Neural progenitor cell (in vitro differentiated cells): ENCODE measurements at regions not wholly inside any gene's neighbourhood (a gene's known extent, or its start where the extent isn't known, plus 50 kb on each side); places are given as distances from the start of the nearest gene placed in this dataset.
"Not testable (repeated sequence)": the region's sequence is repeated elsewhere in the genome, so short reads cannot be mapped to it uniquely, and the experiment has no call there.

Experiments used
- DNase-seq: peaks from one replicate; pipeline ENCODE4 v3.0.0-alpha.2; 2016; ENCODE audit warnings: low spot score
- H2AFZ ChIP-seq: fragments of 200-600 bp; sonication (generic); replicated peaks from 2 replicates; pipeline ENCODE4 v1.6.1; 2016; ENCODE audit warnings: antibody characterized with exemption
- H3F3A ChIP-seq: fragments of 200-600 bp; sonication (generic); 2 replicates; pipeline ENCODE4 v1.6.1; 2016; ENCODE audit warnings: antibody characterized with exemption, low read depth
- H3K27ac ChIP-seq: fragments of 200-600 bp; sonication (generic); 2 replicates; pipeline ENCODE4 v1.5.1; 2016; ENCODE audit warnings: mild to moderate bottlenecking
- H3K27me3 ChIP-seq: fragments of 200-600 bp; sonication (generic); 2 replicates; pipeline ENCODE4 v1.6.1; 2016; ENCODE audit warnings: mild to moderate bottlenecking, moderate library complexity
- H3K36me3 ChIP-seq: fragments of 200-600 bp; sonication (generic); 2 replicates; pipeline ENCODE4 v1.5.1; 2016
- H3K4me1 ChIP-seq: fragments of 200-600 bp; sonication (generic); 2 replicates; pipeline ENCODE4 v1.6.1; 2016; ENCODE audit warnings: mixed run types
- H3K4me2 ChIP-seq: fragments of 200-600 bp; sonication (generic); 2 replicates; pipeline ENCODE4 v1.6.1; 2016
- H3K4me3 ChIP-seq: fragments of 200-600 bp; sonication (generic); 2 replicates; pipeline ENCODE4 v1.5.1; 2016
- H3K79me2 ChIP-seq: fragments of 200-600 bp; sonication (generic); 2 replicates; pipeline ENCODE4 v1.6.1; 2016; ENCODE audit warnings: low read depth
- H3K9ac ChIP-seq: fragments of 200-600 bp; sonication (generic); 2 replicates; pipeline ENCODE4 v1.6.1; 2016
- H3K9me3 ChIP-seq: fragments of 200-600 bp; sonication (generic); 2 replicates; pipeline ENCODE4 v1.5.1; 2016; ENCODE audit warnings: low read depth
- H4K20me1 ChIP-seq: fragments of 200-600 bp; sonication (generic); 2 replicates; pipeline ENCODE4 v1.6.1; 2016; ENCODE audit warnings: low read depth
- H3K27ac Mint-ChIP-seq: 3 replicates; pipeline ENCODE4 v1.8.0; 2021; ENCODE audit warnings: mixed read lengths
- H3K27me3 Mint-ChIP-seq: 2 replicates; pipeline ENCODE4 v1.8.0; 2022; ENCODE audit warnings: low read depth, mild to moderate bottlenecking, inconsistent platforms, moderate library complexity, mixed read lengths; ENCODE audit not compliant: insufficient read depth
- H3K36me3 Mint-ChIP-seq: 3 replicates; pipeline ENCODE4 v1.8.0; 2021; ENCODE audit warnings: mixed read lengths
- H3K4me1 Mint-ChIP-seq: 3 replicates; pipeline ENCODE4 v1.8.0; 2021; ENCODE audit warnings: mixed read lengths
- H3K4me3 Mint-ChIP-seq: 3 replicates; pipeline ENCODE4 v1.8.0; 2021; ENCODE audit warnings: mild to moderate bottlenecking, moderate library complexity, mixed read lengths
- H3K9me3 Mint-ChIP-seq: 3 replicates; pipeline ENCODE4 v1.8.0; 2020; ENCODE audit warnings: mixed read lengths
- CTCF ChIP-seq: fragments of 200-600 bp; sonication (generic); IDR thresholded peaks from 2 replicates; pipeline ENCODE4 v1.5.1; 2017; ENCODE audit warnings: antibody characterized with exemption, mild to moderate bottlenecking
- EZH2 ChIP-seq: fragments of 200-600 bp; sonication (generic); IDR thresholded peaks from 2 replicates; pipeline ENCODE4 v1.6.1; 2017; ENCODE audit warnings: antibody characterized with exemption, mild to moderate bottlenecking, moderate library complexity
- EZH2phosphoT487 ChIP-seq: fragments of 200-600 bp; sonication (generic); IDR thresholded peaks from 2 replicates; pipeline ENCODE4 v1.6.1; 2017; ENCODE audit warnings: antibody characterized with exemption

GRCh38 chr2:88930659-88931058, 239.2 kb downstream of the RPIA start:
- Histone ChIP-seq H3K4me1 (no peaks in the 10 kb centered on the region), H3K27me3 (no peaks in the 10 kb centered on the region), H3K27ac (no peak overlapping the region), H3K4me3 (no peak overlapping the region), H2AFZ (no peak overlapping the region), H3K36me3 (no peaks in the 10 kb centered on the region), H4K20me1 (no peaks in the 10 kb centered on the region), H3F3A (no peaks in the 10 kb centered on the region), H3K4me2 (no peak overlapping the region), H3K9ac (no peak overlapping the region), H3K79me2 (no peaks in the 10 kb centered on the region), H3K9me3 (peaks cover 22% of the 10 kb centered on the region)
- Mint-ChIP-seq H3K4me1 (no peaks in the 10 kb centered on the region), H3K27me3 (no peaks in the 10 kb centered on the region), H3K9me3 (peaks cover 4% of the 10 kb centered on the region), H3K4me3 (no peak overlapping the region), H3K27ac (no peak overlapping the region), H3K36me3 (no peaks in the 10 kb centered on the region)
- TF ChIP-seq EZH2 = no peak
- no peak for TF ChIP-seq EZH2phosphoT487
- TF ChIP-seq CTCF = no peak
- no peak for DNase-seq

- Mint-ChIP-seq H3K9me3 (peaks cover 2% of the 10 kb centered on the region), H3K27ac (no peak overlapping the region)
Observed at GRCh38 chr2:88932686-88933085, 241.2 kb downstream of the RPIA start.

GRCh38 chr2:88933091-88933490, 241.6 kb downstream of the RPIA start:
- TF ChIP-seq CTCF (no peak), EZH2 (no peak), EZH2phosphoT487 (no peak)
- no peak overlapping the region for H3K9ac ChIP-seq
- H3K9me3 Mint-ChIP-seq = no peaks in the 10 kb centered on the region
- no peaks in the 10 kb centered on the region for H3K36me3 ChIP-seq
- no peak overlapping the region for H3K4me3 ChIP-seq
- H3K27me3 ChIP-seq = no peaks in the 10 kb centered on the region
- peaks cover 3% of the 10 kb centered on the region for H3K27me3 Mint-ChIP-seq
- no peak for DNase-seq
- H3K4me1 ChIP-seq = no peaks in the 10 kb centered on the region
- no peaks in the 10 kb centered on the region for H3K36me3 Mint-ChIP-seq
- H3K4me2 ChIP-seq = no peak overlapping the region
- H3F3A ChIP-seq = no peaks in the 10 kb centered on the region
- H3K4me3 Mint-ChIP-seq = no peak overlapping the region
- no peaks in the 10 kb centered on the region for H3K79me2 ChIP-seq
- no peak overlapping the region for H2AFZ ChIP-seq
- no peak overlapping the region for H3K27ac ChIP-seq
- peaks cover 22% of the 10 kb centered on the region for H3K9me3 ChIP-seq
- no peaks in the 10 kb centered on the region for H4K20me1 ChIP-seq
- H3K27ac Mint-ChIP-seq = no peak overlapping the region
- no peaks in the 10 kb centered on the region for H3K4me1 Mint-ChIP-seq

More at GRCh38 chr2:88932686-88933085, 241.2 kb downstream of the RPIA start:
- H3K9ac ChIP-seq = no peak overlapping the region
- no peaks in the 10 kb centered on the region for H3K27me3 ChIP-seq
- no peaks in the 10 kb centered on the region for H3K36me3 Mint-ChIP-seq
- no peaks in the 10 kb centered on the region for H3K4me1 ChIP-seq
- H3K4me1 Mint-ChIP-seq = no peaks in the 10 kb centered on the region
- H2AFZ ChIP-seq = no peak overlapping the region
- no peaks in the 10 kb centered on the region for H4K20me1 ChIP-seq
- H3K4me3 ChIP-seq = no peak overlapping the region
- no peak overlapping the region for H3K4me2 ChIP-seq
- H3K9me3 ChIP-seq = peaks cover 22% of the 10 kb centered on the region
- H3F3A ChIP-seq = no peaks in the 10 kb centered on the region
- no peak overlapping the region for H3K4me3 Mint-ChIP-seq
- peaks cover 3% of the 10 kb centered on the region for H3K27me3 Mint-ChIP-seq
- TF ChIP-seq EZH2phosphoT487 (no peak), EZH2 (no peak), CTCF (no peak)
- DNase-seq = no peak
- no peak overlapping the region for H3K27ac ChIP-seq
- H3K36me3 ChIP-seq = no peaks in the 10 kb centered on the region
- H3K79me2 ChIP-seq = no peaks in the 10 kb centered on the region

- Histone ChIP-seq H3K27ac (no peak overlapping the region), H3K27me3 (no peaks in the 10 kb centered on the region), H3K4me3 (no peak overlapping the region), H4K20me1 (no peaks in the 10 kb centered on the region), H3F3A (no peaks in the 10 kb centered on the region), H2AFZ (no peak overlapping the region), H3K9ac (no peak overlapping the region), H3K79me2 (no peaks in the 10 kb centered on the region), H3K4me1 (no peaks in the 10 kb centered on the region), H3K4me2 (no peak overlapping the region), H3K36me3 (no peaks in the 10 kb centered on the region), H3K9me3 (peaks cover 15% of the 10 kb centered on the region)
- peaks cover 3% of the 10 kb centered on the region for H3K9me3 Mint-ChIP-seq
- H3K27me3 Mint-ChIP-seq = peaks cover 3% of the 10 kb centered on the region
- no peaks in the 10 kb centered on the region for H3K4me1 Mint-ChIP-seq
- H3K4me3 Mint-ChIP-seq = no peak overlapping the region
- no peaks in the 10 kb centered on the region for H3K36me3 Mint-ChIP-seq
- TF ChIP-seq EZH2 (no peak), CTCF (no peak)
- DNase-seq = no peak
- no peak overlapping the region for H3K27ac Mint-ChIP-seq
Observed at GRCh38 chr2:88933980-88934379, 242.5 kb downstream of the RPIA start.

- not testable (repeated sequence) for H3K27me3 Mint-ChIP-seq, H3K9me3 Mint-ChIP-seq, H3K4me1 ChIP-seq, H3K27me3 ChIP-seq, H3K4me3 Mint-ChIP-seq, H3K36me3 ChIP-seq, H3K4me3 ChIP-seq, H3F3A ChIP-seq, H4K20me1 ChIP-seq, H3K4me1 Mint-ChIP-seq, H3K9ac ChIP-seq, H2AFZ ChIP-seq, H3K4me2 ChIP-seq, H3K27ac ChIP-seq, H3K79me2 ChIP-seq, H3K27ac Mint-ChIP-seq, DNase-seq, H3K36me3 Mint-ChIP-seq
- H3K9me3 ChIP-seq = peaks cover 20% of the 10 kb centered on the region
Observed at GRCh38 chr2:88941178-88941577, 249.7 kb downstream of the RPIA start.
